ENCODE measurements at regions not wholly inside any gene's neighbourhood (a gene's known extent, or its start where the extent isn't known, plus 50 kb on each side); places are given as distances from the start of the nearest gene placed in this dataset.
"Not testable (repeated sequence)": the region's sequence is repeated elsewhere in the genome, so short reads cannot be mapped to it uniquely, and the experiment has no call there.

GRCh38 chr5:97488126-97488668 is 305.1 kb upstream of the RIOK2 start:
- Histone ChIP-seq H3K27me3 (ENCODE audit: low read depth, low read length) (no peaks in the 10 kb centered on the region), H3K36me3 (ENCODE audit: control insufficient read depth in 1 of 2, insufficient read depth in 2 of 2, low read length in 2 of 2) (no peaks in the 10 kb centered on the region), H3K27ac (ENCODE audit: low read length) (no peak overlapping the region), H3K4me1 (ENCODE audit: control insufficient read depth in 1 of 2, insufficient read depth in 2 of 2, low read length in 2 of 2) (no peaks in the 10 kb centered on the region), H3K4me3 (ENCODE audit: low read depth in 1 of 2, low read length in 2 of 2) (no peak overlapping the region), H3K9me3 (ENCODE audit: control insufficient read depth in 1 of 2, low read length in 2 of 2) (no peaks in the 10 kb centered on the region)

- H3K27me3 ChIP-seq (ENCODE audit: low read depth, low read length), result no peaks in the 10 kb centered on the region
- H3K4me1 ChIP-seq (ENCODE audit: control insufficient read depth in 1 of 2, insufficient read depth in 2 of 2, low read length in 2 of 2), result no peaks in the 10 kb centered on the region
- no peaks in the 10 kb centered on the region for H3K36me3 ChIP-seq (ENCODE audit: control insufficient read depth in 1 of 2, insufficient read depth in 2 of 2, low read length in 2 of 2)
- no peak overlapping the region for H3K4me3 ChIP-seq (ENCODE audit: low read depth in 1 of 2, low read length in 2 of 2)
- no peak overlapping the region for H3K27ac ChIP-seq (ENCODE audit: low read length)
- H3K9me3 ChIP-seq (ENCODE audit: control insufficient read depth in 1 of 2, low read length in 2 of 2), result no peaks in the 10 kb centered on the region
These were observed 306.2 kb upstream of the RIOK2 start for GRCh38 chr5:97489010-97489840.

- Histone ChIP-seq H3K9me3 (ENCODE audit: control insufficient read depth in 1 of 2, low read length in 2 of 2) (no peaks in the 10 kb centered on the region), H3K4me3 (ENCODE audit: low read depth in 1 of 2, low read length in 2 of 2) (no peak overlapping the region), H3K4me1 (ENCODE audit: control insufficient read depth in 1 of 2, insufficient read depth in 2 of 2, low read length in 2 of 2) (no peaks in the 10 kb centered on the region), H3K36me3 (ENCODE audit: control insufficient read depth in 1 of 2, insufficient read depth in 2 of 2, low read length in 2 of 2) (no peaks in the 10 kb centered on the region), H3K27ac (ENCODE audit: low read length) (no peak overlapping the region), H3K27me3 (ENCODE audit: low read depth, low read length) (no peaks in the 10 kb centered on the region)
These were observed 311.4 kb upstream of the RIOK2 start for GRCh38 chr5:97494465-97494864.

GRCh38 chr5:97495301-97495700 is 312.3 kb upstream of the RIOK2 start:
- Histone ChIP-seq H3K4me1 (ENCODE audit: control insufficient read depth in 1 of 2, insufficient read depth in 2 of 2, low read length in 2 of 2) (no peaks in the 10 kb centered on the region), H3K27me3 (ENCODE audit: low read depth, low read length) (no peaks in the 10 kb centered on the region), H3K4me3 (ENCODE audit: low read depth in 1 of 2, low read length in 2 of 2) (no peak overlapping the region), H3K27ac (ENCODE audit: low read length) (no peak overlapping the region), H3K9me3 (ENCODE audit: control insufficient read depth in 1 of 2, low read length in 2 of 2) (no peaks in the 10 kb centered on the region), H3K36me3 (ENCODE audit: control insufficient read depth in 1 of 2, insufficient read depth in 2 of 2, low read length in 2 of 2) (no peaks in the 10 kb centered on the region)

GRCh38 chr5:97496037-97496436 is 313.0 kb upstream of the RIOK2 start:
- no peak overlapping the region for H3K27ac ChIP-seq (ENCODE audit: low read length)
- H3K4me1 ChIP-seq (ENCODE audit: control insufficient read depth in 1 of 2, insufficient read depth in 2 of 2, low read length in 2 of 2), result no peaks in the 10 kb centered on the region
- H3K4me3 ChIP-seq (ENCODE audit: low read depth in 1 of 2, low read length in 2 of 2), result no peak overlapping the region
- no peaks in the 10 kb centered on the region for H3K9me3 ChIP-seq (ENCODE audit: control insufficient read depth in 1 of 2, low read length in 2 of 2)
- H3K27me3 ChIP-seq (ENCODE audit: low read depth, low read length), result no peaks in the 10 kb centered on the region
- no peaks in the 10 kb centered on the region for H3K36me3 ChIP-seq (ENCODE audit: control insufficient read depth in 1 of 2, insufficient read depth in 2 of 2, low read length in 2 of 2)

GRCh38 chr5:97498657-97499056 is 315.6 kb upstream of the RIOK2 start:
- no peak overlapping the region for H3K4me3 ChIP-seq (ENCODE audit: low read depth in 1 of 2, low read length in 2 of 2)
- H3K27me3 ChIP-seq (ENCODE audit: low read depth, low read length), result no peaks in the 10 kb centered on the region
- H3K36me3 ChIP-seq (ENCODE audit: control insufficient read depth in 1 of 2, insufficient read depth in 2 of 2, low read length in 2 of 2), result no peaks in the 10 kb centered on the region
- H3K9me3 ChIP-seq (ENCODE audit: control insufficient read depth in 1 of 2, low read length in 2 of 2), result no peaks in the 10 kb centered on the region
- H3K27ac ChIP-seq (ENCODE audit: low read length), result no peak overlapping the region
- no peaks in the 10 kb centered on the region for H3K4me1 ChIP-seq (ENCODE audit: control insufficient read depth in 1 of 2, insufficient read depth in 2 of 2, low read length in 2 of 2)

GRCh38 chr5:97499605-97500004 is 316.6 kb upstream of the RIOK2 start:
- no peaks in the 10 kb centered on the region for H3K36me3 ChIP-seq (ENCODE audit: control insufficient read depth in 1 of 2, insufficient read depth in 2 of 2, low read length in 2 of 2)
- no peak overlapping the region for H3K27ac ChIP-seq (ENCODE audit: low read length)
- H3K9me3 ChIP-seq (ENCODE audit: control insufficient read depth in 1 of 2, low read length in 2 of 2), result no peaks in the 10 kb centered on the region
- H3K4me3 ChIP-seq (ENCODE audit: low read depth in 1 of 2, low read length in 2 of 2), result no peak overlapping the region
- H3K27me3 ChIP-seq (ENCODE audit: low read depth, low read length), result no peaks in the 10 kb centered on the region
- no peaks in the 10 kb centered on the region for H3K4me1 ChIP-seq (ENCODE audit: control insufficient read depth in 1 of 2, insufficient read depth in 2 of 2, low read length in 2 of 2)

GRCh38 chr5:97501286-97501964 is 318.4 kb upstream of the RIOK2 start:
- Histone ChIP-seq H3K4me3 (ENCODE audit: low read depth in 1 of 2, low read length in 2 of 2) (no peak overlapping the region), H3K27me3 (ENCODE audit: low read depth, low read length) (no peaks in the 10 kb centered on the region), H3K9me3 (ENCODE audit: control insufficient read depth in 1 of 2, low read length in 2 of 2) (no peaks in the 10 kb centered on the region), H3K27ac (ENCODE audit: low read length) (no peak overlapping the region), H3K36me3 (ENCODE audit: control insufficient read depth in 1 of 2, insufficient read depth in 2 of 2, low read length in 2 of 2) (no peaks in the 10 kb centered on the region), H3K4me1 (ENCODE audit: control insufficient read depth in 1 of 2, insufficient read depth in 2 of 2, low read length in 2 of 2) (no peaks in the 10 kb centered on the region)

- H3K27me3 ChIP-seq (ENCODE audit: low read depth, low read length), result no peaks in the 10 kb centered on the region
- H3K4me1 ChIP-seq (ENCODE audit: control insufficient read depth in 1 of 2, insufficient read depth in 2 of 2, low read length in 2 of 2), result no peaks in the 10 kb centered on the region
- no peak overlapping the region for H3K4me3 ChIP-seq (ENCODE audit: low read depth in 1 of 2, low read length in 2 of 2)
- H3K27ac ChIP-seq (ENCODE audit: low read length), result no peak overlapping the region
- no peaks in the 10 kb centered on the region for H3K9me3 ChIP-seq (ENCODE audit: control insufficient read depth in 1 of 2, low read length in 2 of 2)
- no peaks in the 10 kb centered on the region for H3K36me3 ChIP-seq (ENCODE audit: control insufficient read depth in 1 of 2, insufficient read depth in 2 of 2, low read length in 2 of 2)
These were observed 318.9 kb upstream of the RIOK2 start for GRCh38 chr5:97501965-97502305.

- H3K4me1 ChIP-seq (ENCODE audit: control insufficient read depth in 1 of 2, insufficient read depth in 2 of 2, low read length in 2 of 2), result no peaks in the 10 kb centered on the region
- no peak overlapping the region for H3K27ac ChIP-seq (ENCODE audit: low read length)
These were observed 325.8 kb upstream of the RIOK2 start for GRCh38 chr5:97508864-97509263.

GRCh38 chr5:97519565-97519964 is 336.5 kb upstream of the RIOK2 start:
- H3K27me3 ChIP-seq (ENCODE audit: low read depth, low read length); H3K9me3 ChIP-seq (ENCODE audit: control insufficient read depth in 1 of 2, low read length in 2 of 2); H3K27ac ChIP-seq (ENCODE audit: low read length); H3K36me3 ChIP-seq (ENCODE audit: control insufficient read depth in 1 of 2, insufficient read depth in 2 of 2, low read length in 2 of 2); H3K4me1 ChIP-seq (ENCODE audit: control insufficient read depth in 1 of 2, insufficient read depth in 2 of 2, low read length in 2 of 2); H3K4me3 ChIP-seq (ENCODE audit: low read depth in 1 of 2, low read length in 2 of 2): not testable (repeated sequence)

More at GRCh38 chr5:97508864-97509263, 325.8 kb upstream of the RIOK2 start:
- H3K4me3 ChIP-seq (ENCODE audit: low read depth in 1 of 2, low read length in 2 of 2), result no peak overlapping the region
- H3K9me3 ChIP-seq (ENCODE audit: control insufficient read depth in 1 of 2, low read length in 2 of 2), result no peaks in the 10 kb centered on the region
- H3K36me3 ChIP-seq (ENCODE audit: control insufficient read depth in 1 of 2, insufficient read depth in 2 of 2, low read length in 2 of 2), result no peaks in the 10 kb centered on the region
- no peaks in the 10 kb centered on the region for H3K27me3 ChIP-seq (ENCODE audit: low read depth, low read length)
